H9 (cell line): ENCODE measurements at regions not wholly inside any gene's neighbourhood (a gene's known extent, or its start where the extent isn't known, plus 50 kb on each side); places are given as distances from the start of the nearest gene placed in this dataset.

Source experiments
- DNase-seq: peaks from one replicate; pipeline ENCODE4 v3.0.0-alpha.2; 2017
- H2AFZ ChIP-seq: one replicate; pipeline ENCODE4 v1.6.1; 2013; ENCODE audit warnings: mild to moderate bottlenecking, low read length, control low read depth, moderate library complexity
- H2AK5ac ChIP-seq: 2 replicates; pipeline ENCODE4 v1.6.1; 2013; ENCODE audit warnings: low read length, control low read depth, mixed read lengths; ENCODE audit not compliant: insufficient read length
- H2BK120ac ChIP-seq: one replicate; pipeline ENCODE4 v1.6.1; 2013; ENCODE audit warnings: low read depth, mild to moderate bottlenecking, low read length, control low read depth, inconsistent platforms; ENCODE audit not compliant: poor library complexity, severe bottlenecking
- H2BK12ac ChIP-seq: 2 replicates; pipeline ENCODE4 v1.6.1; 2013; ENCODE audit warnings: low read length, control low read depth, mixed read lengths, low read depth; ENCODE audit not compliant: insufficient read length
- H2BK15ac ChIP-seq: 2 replicates; pipeline ENCODE4 v1.6.1; 2013; ENCODE audit warnings: low read depth, low read length, control low read depth
- H2BK20ac ChIP-seq: one replicate; pipeline ENCODE4 v1.6.1; 2013; ENCODE audit warnings: low read depth, mild to moderate bottlenecking, low read length, control low read depth, inconsistent platforms; ENCODE audit not compliant: poor library complexity, severe bottlenecking
- H2BK5ac ChIP-seq: 2 replicates; pipeline ENCODE4 v1.6.1; 2013; ENCODE audit warnings: low read length, control low read depth, mixed read lengths; ENCODE audit not compliant: insufficient read length
- H3K14ac ChIP-seq: 2 replicates; pipeline ENCODE4 v1.6.1; 2013; ENCODE audit warnings: low read length, control low read depth; ENCODE audit not compliant: insufficient read depth
- H3K18ac ChIP-seq: 2 replicates; pipeline ENCODE4 v1.6.1; 2013; ENCODE audit warnings: low read depth, mild to moderate bottlenecking, mixed read lengths, low read length, control low read depth; ENCODE audit not compliant: insufficient read length
- H3K23ac ChIP-seq: 2 replicates; pipeline ENCODE4 v1.6.1; 2013; ENCODE audit warnings: low read length, control low read depth, mixed read lengths, low read depth; ENCODE audit not compliant: insufficient read length
- H3K23me2 ChIP-seq: 2 replicates; pipeline ENCODE4 v1.6.1; 2013; ENCODE audit warnings: low read depth, mild to moderate bottlenecking, mixed read lengths, low read length, control low read depth; ENCODE audit not compliant: insufficient read length, poor library complexity, severe bottlenecking
- H3K27ac ChIP-seq: 2 replicates; pipeline ENCODE4 v1.5.1; 2013; ENCODE audit warnings: low read length, control low read depth, mixed read lengths, low read depth; ENCODE audit not compliant: insufficient read length
- H3K27me3 ChIP-seq: 2 replicates; pipeline ENCODE4 v1.6.1; 2013; ENCODE audit warnings: low read length, control low read depth, inconsistent platforms; ENCODE audit not compliant: insufficient read depth
- H3K4ac ChIP-seq: 2 replicates; pipeline ENCODE4 v1.6.1; 2013; ENCODE audit warnings: low read depth, mild to moderate bottlenecking, control low read depth, inconsistent platforms, low read length, moderate library complexity
- H3K4me1 ChIP-seq: 2 replicates; pipeline ENCODE4 v1.6.1; 2013; ENCODE audit warnings: low read length, control low read depth, inconsistent platforms; ENCODE audit not compliant: insufficient read depth
- H3K4me2 ChIP-seq: 2 replicates; pipeline ENCODE4 v1.6.1; 2013; ENCODE audit warnings: low read length, control low read depth, mixed read lengths; ENCODE audit not compliant: insufficient read length, insufficient read depth
- H3K56ac ChIP-seq: 2 replicates; pipeline ENCODE4 v1.6.1; 2013; ENCODE audit warnings: low read depth, mild to moderate bottlenecking, mixed read lengths, low read length, control low read depth; ENCODE audit not compliant: insufficient read length
- H3K79me1 ChIP-seq: 2 replicates; pipeline ENCODE4 v1.6.1; 2013; ENCODE audit warnings: low read depth, mild to moderate bottlenecking, moderate library complexity, low read length, control low read depth, inconsistent platforms; ENCODE audit not compliant: insufficient read depth, poor library complexity, severe bottlenecking
- H3K79me2 ChIP-seq: 2 replicates; pipeline ENCODE4 v1.6.1; 2013; ENCODE audit warnings: low read length, control low read depth, inconsistent platforms; ENCODE audit not compliant: insufficient read depth
- H3K9ac ChIP-seq: 2 replicates; pipeline ENCODE4 v1.6.1; 2013; ENCODE audit warnings: low read length, control low read depth, mixed read lengths; ENCODE audit not compliant: insufficient read length; ENCODE audit errors: extremely low read depth
- H3K9me3 ChIP-seq: one replicate; pipeline ENCODE4 v1.6.1; 2013; ENCODE audit warnings: low read depth, low read length, inconsistent platforms; ENCODE audit not compliant: control insufficient read depth
- H3T11ph ChIP-seq: one replicate; pipeline ENCODE4 v1.6.1; 2013; ENCODE audit warnings: mild to moderate bottlenecking, low read length, control low read depth, inconsistent platforms
- H4K20me1 ChIP-seq: one replicate; pipeline ENCODE4 v1.6.1; 2013; ENCODE audit not compliant: control insufficient read depth, insufficient read length, insufficient read depth
- H4K5ac ChIP-seq: 2 replicates; pipeline ENCODE4 v1.6.1; 2013; ENCODE audit warnings: low read depth, mild to moderate bottlenecking, mixed read lengths, low read length, control low read depth; ENCODE audit not compliant: insufficient read length
- H4K8ac ChIP-seq: replicated peaks from 2 replicates; pipeline ENCODE4 v1.6.1; 2013; ENCODE audit warnings: low read length, control low read depth, mixed read lengths, low read depth; ENCODE audit not compliant: insufficient read length
- H4K91ac ChIP-seq: 2 replicates; pipeline ENCODE4 v1.6.1; 2013; ENCODE audit warnings: low read depth, mild to moderate bottlenecking, moderate library complexity, mixed read lengths, low read length, control low read depth; ENCODE audit not compliant: insufficient read length
- H3K27ac Mint-ChIP-seq, 3 experiments: 2 replicates in 2 of 3; 3 replicates in 1 of 3; pipeline ENCODE4 v1.8.0; 2020 to 2021; ENCODE audit warnings: mixed read lengths in 3 of 3, mild to moderate bottlenecking in 1 of 3, moderate library complexity in 1 of 3
- H3K27me3 Mint-ChIP-seq: 2 replicates; pipeline ENCODE4 v1.8.0; 2021; ENCODE audit warnings: low read depth, mild to moderate bottlenecking, moderate library complexity, mixed read lengths
- H3K36me3 Mint-ChIP-seq, 3 experiments: 2 replicates in 2 of 3; 3 replicates in 1 of 3; pipeline ENCODE4 v1.8.0; 2020 to 2021; ENCODE audit warnings: low read depth in 3 of 3, mixed read lengths in 3 of 3; ENCODE audit not compliant: insufficient read depth in 1 of 3
- H3K4me1 Mint-ChIP-seq, 2 experiments: 2 replicates each; pipeline ENCODE4 v1.8.0; 2020; ENCODE audit warnings: mixed read lengths in 2 of 2
- H3K4me3 Mint-ChIP-seq, 2 experiments: 2 replicates in 1 of 2; 3 replicates in 1 of 2; pipeline ENCODE4 v1.8.0; 2020 to 2021; ENCODE audit warnings: mild to moderate bottlenecking in 2 of 2, mixed read lengths in 2 of 2, moderate library complexity in 1 of 2
- H3K9me3 Mint-ChIP-seq, 2 experiments: 2 replicates in 1 of 2; 3 replicates in 1 of 2; pipeline ENCODE4 v1.8.0; 2020; ENCODE audit warnings: mild to moderate bottlenecking in 2 of 2, mixed read lengths in 2 of 2, moderate library complexity in 1 of 2
- CTCF ChIP-seq: fragments of 200-600 bp; sonication (generic); conservative IDR thresholded peaks from 3 replicates; pipeline ENCODE4 v1.8.0; 2021; ENCODE audit warnings: antibody characterized with exemption, mild to moderate bottlenecking
- WGBS: extraction: QIAGEN DNeasy Blood & Tissue Kit; methylation state at CpG from one replicate; pipeline ENCODE4 v1.1.7; 2013; ENCODE audit warnings: missing lambda C conversion rate, low lambda C conversion rate, mixed read lengths; ENCODE audit not compliant: insufficient read length; ENCODE audit errors: extremely low coverage; 5-methylcytosine and 5-hydroxymethylcytosine counted together

DNA sequence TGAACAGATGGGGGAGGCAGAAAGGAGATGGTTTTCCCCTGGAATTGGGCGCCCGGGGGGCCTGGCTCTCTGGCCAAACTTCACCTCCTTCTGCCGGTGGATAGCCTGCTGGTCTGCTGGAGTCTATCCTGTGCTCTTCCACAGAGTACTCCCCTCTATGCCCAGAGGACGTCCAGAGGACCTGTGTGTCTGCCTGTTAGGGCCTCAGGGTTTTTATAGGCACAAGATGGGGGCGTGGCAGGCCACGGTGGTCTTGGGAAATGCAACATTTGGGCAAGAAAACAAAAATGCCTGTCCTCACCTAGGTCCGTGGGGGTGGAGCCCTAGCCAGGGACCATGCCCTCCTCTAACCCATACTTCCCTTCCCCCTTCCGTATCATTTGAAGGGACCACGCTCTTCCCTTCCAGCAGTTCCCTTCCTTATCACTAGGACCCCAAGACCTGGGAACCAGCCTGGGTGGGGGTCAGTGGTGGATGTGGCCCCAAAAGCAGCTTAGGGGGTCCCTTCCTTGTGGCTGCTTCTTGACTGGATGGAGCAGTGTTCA, 53.6 kb upstream of the ZNF337 start:
- no peak overlapping the region for H3K9ac ChIP-seq
- Mint-ChIP-seq H3K4me3 (no peak overlapping the region; a peak in 1 of 5 replicates), H3K36me3 (no peaks in the 10 kb centered on the region), H3K4me1 (peaks cover 0 to 9% of the 10 kb centered on the region in 2 experiments; a peak in 3 of 4 replicates), H3K27ac (no peak overlapping the region), H3K9me3 (no peaks in the 10 kb centered on the region; a peak in 1 of 5 replicates), H3K27me3 (peaks cover 2% of the 10 kb centered on the region)
- no peak overlapping the region for H3K56ac ChIP-seq
- no peak overlapping the region for H2BK120ac ChIP-seq
- H3K79me1 ChIP-seq: no peaks in the 10 kb centered on the region
- no peak overlapping the region for H2BK12ac ChIP-seq
- no peak overlapping the region for H2BK15ac ChIP-seq
- no peak overlapping the region for H4K91ac ChIP-seq
- H2AFZ ChIP-seq: no peak overlapping the region
- H3K79me2 ChIP-seq: no peaks in the 10 kb centered on the region
- TF ChIP-seq CTCF: no peak
- no peak for DNase-seq
- no peak overlapping the region for H3K14ac ChIP-seq
- no peaks in the 10 kb centered on the region for H3K27me3 ChIP-seq
- no peaks in the 10 kb centered on the region for H4K20me1 ChIP-seq
- H3K4ac ChIP-seq: no peak overlapping the region
- no peak overlapping the region for H3K18ac ChIP-seq
- no peak overlapping the region for H3K27ac ChIP-seq
- H2BK20ac ChIP-seq: no peak overlapping the region
- no peaks in the 10 kb centered on the region for H3K9me3 ChIP-seq
- H4K8ac ChIP-seq: no peak overlapping the region
- H3K4me1 ChIP-seq: no peaks in the 10 kb centered on the region; the same call in 1 of the 2 replicates
- H2AK5ac ChIP-seq: no peak overlapping the region
- WGBS: no CpG with 5 or more reads among the region's 9 CpGs
- H3K23me2 ChIP-seq: no peaks in the 10 kb centered on the region
- H3K23ac ChIP-seq: no peak overlapping the region
- no peak overlapping the region for H2BK5ac ChIP-seq
- H4K5ac ChIP-seq: no peak overlapping the region
- H3K4me2 ChIP-seq: no peak overlapping the region
- H3T11ph ChIP-seq: no peak overlapping the region
